ENCODE measurements at regions not wholly inside any gene's neighbourhood (a gene's known extent, or its start where the extent isn't known, plus 50 kb on each side); places are given as distances from the start of the nearest gene placed in this dataset.

DNA sequence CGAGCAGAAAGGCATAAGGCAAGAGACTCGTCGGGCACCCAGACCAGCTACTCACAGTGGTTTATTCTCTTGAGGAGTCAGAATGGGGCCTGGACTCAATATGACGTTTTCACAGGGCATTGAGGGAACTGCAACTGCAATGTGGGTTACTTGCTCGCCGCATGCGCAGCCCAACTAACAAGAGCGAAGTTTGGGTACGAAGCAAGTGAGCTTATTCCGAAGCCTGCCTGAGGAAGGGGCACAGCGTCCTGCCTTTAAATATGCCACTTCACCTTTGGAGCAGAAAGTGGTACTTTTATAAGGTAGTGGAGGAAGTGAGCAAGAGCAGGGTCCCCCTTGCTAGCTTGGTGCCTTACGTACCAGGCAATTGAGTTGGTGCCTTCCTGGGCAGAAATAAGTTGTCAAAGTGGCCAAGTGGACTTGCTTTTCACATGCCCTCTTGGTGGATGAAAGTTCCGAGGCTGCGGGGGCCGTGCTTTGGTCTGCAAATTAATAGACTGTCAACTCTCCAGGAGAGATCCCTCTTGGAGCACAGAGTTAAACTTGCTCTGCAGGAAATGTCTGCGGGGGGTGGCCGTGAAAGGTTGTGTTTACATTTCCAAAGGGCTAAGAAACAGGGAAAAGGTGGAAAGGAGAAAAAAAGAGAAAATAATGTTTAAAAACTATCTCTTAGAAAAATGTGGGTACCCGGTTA is 480.4 kb downstream of the TRIML1 start:
- CTCF ChIA-PET = no interaction called here
- Histone ChIP-seq H3K4me3 (replicated peaks in 1 of 2; ENCODE audit: low read depth in 1 of 2, low read length in 2 of 2) (no peak overlapping the region), H3K9me3 (ENCODE audit: control insufficient read depth in 1 of 2, insufficient read depth in 1 of 2, low read depth in 1 of 2, low read length in 2 of 2) (no peaks in the 10 kb centered on the region), H3K4me2 (ENCODE audit: low read length) (no peak overlapping the region), H3K4me1 (ENCODE audit: control insufficient read depth in 1 of 2, insufficient read depth in 2 of 2, low read length in 2 of 2) (no peaks in the 10 kb centered on the region), H3K9me2 (ENCODE audit: insufficient read depth) (0 out of 2 replicates have a peak, but pooled peaks cover 4% of the 10 kb centered on the region), H2AFZ (ENCODE audit: low read depth, low read length, poor library complexity, severe bottlenecking) (no peak overlapping the region), H3K27me3 (ENCODE audit: insufficient read depth, low read length) (no peaks in the 10 kb centered on the region), H4K20me1 (ENCODE audit: insufficient read depth) (no peaks in the 10 kb centered on the region), H3K79me2 (ENCODE audit: insufficient read depth, low read length) (no peaks in the 10 kb centered on the region), H3K9ac (ENCODE audit: low read length) (no peak overlapping the region), H3K36me3 (ENCODE audit: control insufficient read depth in 1 of 2, insufficient read depth in 2 of 2, low read length in 2 of 2) (no peaks in the 10 kb centered on the region), H3K27ac (ENCODE audit: low read depth, low read length) (no peak overlapping the region)
- intact Hi-C loops (cut with micrococcal nuclease) = no loop called here
- RAD21 ChIA-PET (ENCODE audit: low non-redundant PET in 1 of 2, low total read pairs in 2 of 2, uncharacterized antibody in 2 of 2, unreplicated experiment in 2 of 2) = no interaction called here
- TF ChIP-seq, protein P1, sequence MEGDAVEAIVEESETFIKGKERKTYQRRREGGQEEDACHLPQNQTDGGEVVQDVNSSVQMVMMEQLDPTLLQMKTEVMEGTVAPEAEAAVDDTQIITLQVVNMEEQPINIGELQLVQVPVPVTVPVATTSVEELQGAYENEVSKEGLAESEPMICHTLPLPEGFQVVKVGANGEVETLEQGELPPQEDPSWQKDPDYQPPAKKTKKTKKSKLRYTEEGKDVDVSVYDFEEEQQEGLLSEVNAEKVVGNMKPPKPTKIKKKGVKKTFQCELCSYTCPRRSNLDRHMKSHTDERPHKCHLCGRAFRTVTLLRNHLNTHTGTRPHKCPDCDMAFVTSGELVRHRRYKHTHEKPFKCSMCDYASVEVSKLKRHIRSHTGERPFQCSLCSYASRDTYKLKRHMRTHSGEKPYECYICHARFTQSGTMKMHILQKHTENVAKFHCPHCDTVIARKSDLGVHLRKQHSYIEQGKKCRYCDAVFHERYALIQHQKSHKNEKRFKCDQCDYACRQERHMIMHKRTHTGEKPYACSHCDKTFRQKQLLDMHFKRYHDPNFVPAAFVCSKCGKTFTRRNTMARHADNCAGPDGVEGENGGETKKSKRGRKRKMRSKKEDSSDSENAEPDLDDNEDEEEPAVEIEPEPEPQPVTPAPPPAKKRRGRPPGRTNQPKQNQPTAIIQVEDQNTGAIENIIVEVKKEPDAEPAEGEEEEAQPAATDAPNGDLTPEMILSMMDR (IDR thresholded peaks at IDR 0.05 in 2 of 3, conservative IDR thresholded peaks at IDR 0.05 in 1 of 3; ENCODE audit: borderline replicate concordance in 1 of 3, insufficient read depth in 1 of 3, low read depth in 2 of 3, low read length in 2 of 3) = no peak
- no peak for TF ChIP-seq TCF7L2 (IDR thresholded peaks at IDR 0.05; ENCODE audit: borderline replicate concordance, extremely low read depth, insufficient read depth, insufficient read length)
- no peak for TF ChIP-seq ZNF274 (IDR thresholded peaks at IDR 0.05; ENCODE audit: low read depth, low read length)
- no peak for TF ChIP-seq ZFX (IDR thresholded peaks at IDR 0.05)
- TF ChIP-seq, protein P2, sequence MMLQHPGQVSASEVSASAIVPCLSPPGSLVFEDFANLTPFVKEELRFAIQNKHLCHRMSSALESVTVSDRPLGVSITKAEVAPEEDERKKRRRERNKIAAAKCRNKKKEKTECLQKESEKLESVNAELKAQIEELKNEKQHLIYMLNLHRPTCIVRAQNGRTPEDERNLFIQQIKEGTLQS (IDR thresholded peaks at IDR 0.05) = no peak
- TF ChIP-seq SIN3A (IDR thresholded peaks at IDR 0.05; ENCODE audit: low read depth) = no peak
- no peak for TF ChIP-seq SRF (IDR thresholded peaks at IDR 0.05; ENCODE audit: low read depth)
- no peak for TF ChIP-seq CEBPB (IDR thresholded peaks at IDR 0.05; ENCODE audit: low read depth)
- TF ChIP-seq FOSL1 (IDR thresholded peaks at IDR 0.05; ENCODE audit: low read depth) = no peak
- no peak for TF ChIP-seq EGR1 (IDR thresholded peaks at IDR 0.05; ENCODE audit: low read depth)
- no peak for TF ChIP-seq POLR2AphosphoS5 (IDR thresholded peaks at IDR 0.05; ENCODE audit: low read depth, low read length)
- no peak for TF ChIP-seq YY1 (IDR thresholded peaks at IDR 0.05; ENCODE audit: extremely low read depth, insufficient replicate concordance, low read depth, low read length)
- TF ChIP-seq, protein P3, sequence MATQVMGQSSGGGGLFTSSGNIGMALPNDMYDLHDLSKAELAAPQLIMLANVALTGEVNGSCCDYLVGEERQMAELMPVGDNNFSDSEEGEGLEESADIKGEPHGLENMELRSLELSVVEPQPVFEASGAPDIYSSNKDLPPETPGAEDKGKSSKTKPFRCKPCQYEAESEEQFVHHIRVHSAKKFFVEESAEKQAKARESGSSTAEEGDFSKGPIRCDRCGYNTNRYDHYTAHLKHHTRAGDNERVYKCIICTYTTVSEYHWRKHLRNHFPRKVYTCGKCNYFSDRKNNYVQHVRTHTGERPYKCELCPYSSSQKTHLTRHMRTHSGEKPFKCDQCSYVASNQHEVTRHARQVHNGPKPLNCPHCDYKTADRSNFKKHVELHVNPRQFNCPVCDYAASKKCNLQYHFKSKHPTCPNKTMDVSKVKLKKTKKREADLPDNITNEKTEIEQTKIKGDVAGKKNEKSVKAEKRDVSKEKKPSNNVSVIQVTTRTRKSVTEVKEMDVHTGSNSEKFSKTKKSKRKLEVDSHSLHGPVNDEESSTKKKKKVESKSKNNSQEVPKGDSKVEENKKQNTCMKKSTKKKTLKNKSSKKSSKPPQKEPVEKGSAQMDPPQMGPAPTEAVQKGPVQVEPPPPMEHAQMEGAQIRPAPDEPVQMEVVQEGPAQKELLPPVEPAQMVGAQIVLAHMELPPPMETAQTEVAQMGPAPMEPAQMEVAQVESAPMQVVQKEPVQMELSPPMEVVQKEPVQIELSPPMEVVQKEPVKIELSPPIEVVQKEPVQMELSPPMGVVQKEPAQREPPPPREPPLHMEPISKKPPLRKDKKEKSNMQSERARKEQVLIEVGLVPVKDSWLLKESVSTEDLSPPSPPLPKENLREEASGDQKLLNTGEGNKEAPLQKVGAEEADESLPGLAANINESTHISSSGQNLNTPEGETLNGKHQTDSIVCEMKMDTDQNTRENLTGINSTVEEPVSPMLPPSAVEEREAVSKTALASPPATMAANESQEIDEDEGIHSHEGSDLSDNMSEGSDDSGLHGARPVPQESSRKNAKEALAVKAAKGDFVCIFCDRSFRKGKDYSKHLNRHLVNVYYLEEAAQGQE (IDR thresholded peaks at IDR 0.05; ENCODE audit: low read depth) = no peak
- TF ChIP-seq ELF1 (IDR thresholded peaks at IDR 0.05; ENCODE audit: borderline replicate concordance, low read depth) = no peak
- TF ChIP-seq, protein P4, sequence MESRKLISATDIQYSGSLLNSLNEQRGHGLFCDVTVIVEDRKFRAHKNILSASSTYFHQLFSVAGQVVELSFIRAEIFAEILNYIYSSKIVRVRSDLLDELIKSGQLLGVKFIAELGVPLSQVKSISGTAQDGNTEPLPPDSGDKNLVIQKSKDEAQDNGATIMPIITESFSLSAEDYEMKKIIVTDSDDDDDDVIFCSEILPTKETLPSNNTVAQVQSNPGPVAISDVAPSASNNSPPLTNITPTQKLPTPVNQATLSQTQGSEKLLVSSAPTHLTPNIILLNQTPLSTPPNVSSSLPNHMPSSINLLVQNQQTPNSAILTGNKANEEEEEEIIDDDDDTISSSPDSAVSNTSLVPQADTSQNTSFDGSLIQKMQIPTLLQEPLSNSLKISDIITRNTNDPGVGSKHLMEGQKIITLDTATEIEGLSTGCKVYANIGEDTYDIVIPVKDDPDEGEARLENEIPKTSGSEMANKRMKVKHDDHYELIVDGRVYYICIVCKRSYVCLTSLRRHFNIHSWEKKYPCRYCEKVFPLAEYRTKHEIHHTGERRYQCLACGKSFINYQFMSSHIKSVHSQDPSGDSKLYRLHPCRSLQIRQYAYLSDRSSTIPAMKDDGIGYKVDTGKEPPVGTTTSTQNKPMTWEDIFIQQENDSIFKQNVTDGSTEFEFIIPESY (IDR thresholded peaks at IDR 0.05; ENCODE audit: extremely low read depth, insufficient replicate concordance, low read length) = no peak
- TF ChIP-seq JUND (IDR thresholded peaks at IDR 0.05) = no peak
- no peak for DNase-seq (ENCODE audit: low read depth, low spot score)
- ATAC-seq = no peak
- BruUV-seq (replicated peaks) = no TSS peak
- POLR2A ChIA-PET = no interaction called here
